ENCODE measurements at regions not wholly inside any gene's neighbourhood (a gene's known extent, or its start where the extent isn't known, plus 50 kb on each side); places are given as distances from the start of the nearest gene placed in this dataset.
"Not testable (repeated sequence)": the region's sequence is repeated elsewhere in the genome, so short reads cannot be mapped to it uniquely, and the experiment has no call there.

DNA sequence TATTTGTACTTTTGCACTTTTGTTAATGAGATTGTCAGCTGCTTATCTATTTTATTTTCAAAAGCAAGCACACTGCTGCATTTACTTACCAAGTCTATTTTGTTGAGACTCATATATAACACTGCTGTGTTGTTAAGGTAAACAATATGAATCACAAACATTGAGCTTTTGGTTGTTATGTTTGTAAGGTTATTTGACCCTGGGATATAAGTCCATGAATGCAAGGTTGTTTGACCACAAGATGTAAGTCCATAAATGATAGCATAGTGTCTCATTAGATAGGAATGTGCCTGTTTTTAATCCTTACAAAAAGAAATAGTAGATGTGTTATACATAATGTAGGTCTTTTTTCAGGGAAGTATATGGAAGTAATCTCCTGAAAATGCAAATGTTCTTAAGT, 845.9 kb downstream of the CDH9 start:
- no peak for DNase-seq

DNA sequence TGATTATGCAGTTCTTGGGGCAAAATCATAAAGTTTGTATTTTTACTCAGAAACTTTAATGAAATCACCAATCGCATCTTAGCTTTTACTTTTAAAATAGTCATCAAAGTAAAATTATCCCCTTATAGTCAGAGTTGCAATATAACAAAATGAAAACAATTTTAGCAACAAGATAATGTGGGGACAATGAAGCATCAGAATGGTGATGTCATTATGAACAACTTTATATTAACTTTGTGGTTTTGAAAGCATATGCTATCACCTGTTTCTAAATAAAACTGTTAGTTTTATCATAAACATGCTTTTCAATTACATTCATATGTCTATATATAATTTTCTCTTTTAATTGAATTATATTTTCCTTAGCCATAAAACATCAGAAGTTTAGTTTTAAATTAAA, 856.8 kb downstream of the CDH9 start:
- no peak for DNase-seq

DNA sequence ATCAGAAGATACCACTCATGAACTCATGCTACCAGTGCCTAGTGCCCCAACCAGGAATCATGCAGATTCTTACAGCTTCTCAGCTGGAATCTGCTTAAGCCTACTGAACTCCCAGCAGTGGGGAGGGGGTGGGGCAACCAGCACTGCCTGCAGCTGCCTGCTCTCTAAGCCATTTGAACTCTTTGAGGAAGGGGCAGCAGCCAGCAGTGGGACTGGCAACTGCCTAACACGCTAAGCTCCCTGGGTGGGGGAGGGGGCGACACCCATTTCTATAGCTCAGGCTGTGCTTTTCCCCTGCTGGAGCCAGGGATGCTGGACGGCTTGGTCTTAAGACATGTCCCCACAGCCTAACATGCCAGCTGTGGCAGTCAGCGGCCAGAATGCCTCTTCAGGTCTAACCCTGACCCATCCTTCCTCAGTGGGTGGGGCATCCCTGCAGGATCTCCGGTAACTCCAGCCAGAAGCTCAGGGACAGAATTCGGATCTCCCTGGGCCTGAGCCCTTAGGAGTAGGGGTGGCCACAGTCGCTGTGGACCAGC, 889.7 kb downstream of the CDH9 start:
- DNase-seq: no peak

DNA sequence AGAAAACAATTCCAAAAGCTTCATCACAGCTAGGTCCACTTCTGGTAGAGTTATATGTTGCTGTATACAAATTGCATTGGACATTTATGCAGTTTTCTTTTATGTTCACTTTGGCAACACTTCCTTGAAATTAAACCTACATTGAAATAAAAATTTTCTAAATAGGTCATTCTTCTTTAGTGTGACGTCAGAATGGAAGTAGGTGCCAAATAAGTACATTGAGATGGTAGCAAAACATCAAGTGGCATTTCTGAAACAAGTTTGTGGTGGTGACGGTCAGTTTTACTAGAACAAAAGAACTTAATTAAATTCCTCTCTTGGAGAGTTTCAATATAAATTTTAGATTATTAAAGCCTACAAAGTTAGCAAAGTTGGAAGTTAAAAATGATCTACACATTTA, 895.1 kb downstream of the CDH9 start:
- no peak for DNase-seq

DNA sequence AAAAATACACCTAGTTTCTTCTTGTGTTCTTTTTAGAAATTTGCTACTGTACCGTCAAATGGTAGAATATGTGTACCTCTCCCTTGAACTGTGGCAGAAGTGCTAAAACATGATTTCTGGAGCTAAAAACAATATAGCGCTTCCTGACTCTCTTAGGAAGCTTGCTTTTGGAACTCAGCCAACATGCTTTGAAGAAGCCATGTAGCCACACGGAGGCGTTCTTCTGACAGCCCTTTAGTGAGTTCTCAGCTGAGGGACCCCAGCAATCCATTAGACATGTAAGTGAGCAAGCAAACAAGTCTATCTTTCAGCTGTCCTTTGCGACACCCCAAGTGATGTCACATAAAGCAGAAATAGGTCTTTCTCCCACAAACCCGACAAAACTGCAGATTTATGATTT, 917.0 kb downstream of the CDH9 start:
- DNase-seq: peak; percentile 82 to 92

DNA sequence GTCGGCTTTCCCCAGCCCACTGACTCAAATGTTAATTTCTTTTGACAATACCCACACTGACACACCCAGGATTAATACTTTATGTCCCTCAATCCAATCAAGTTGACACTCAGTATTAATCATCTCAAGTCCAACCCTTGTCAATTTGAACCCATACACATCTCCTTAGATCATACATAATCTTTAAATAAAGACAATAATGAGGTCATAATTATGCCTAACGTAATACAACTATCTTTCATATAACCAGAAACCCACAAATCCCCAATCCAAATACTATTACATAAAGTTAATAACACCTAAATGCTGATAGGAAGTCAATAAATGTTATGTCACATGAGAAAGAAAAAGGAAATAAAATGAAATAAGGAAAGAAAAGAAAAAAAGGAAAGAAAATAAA, 934.2 kb downstream of the CDH9 start:
- no peak for DNase-seq

DNA sequence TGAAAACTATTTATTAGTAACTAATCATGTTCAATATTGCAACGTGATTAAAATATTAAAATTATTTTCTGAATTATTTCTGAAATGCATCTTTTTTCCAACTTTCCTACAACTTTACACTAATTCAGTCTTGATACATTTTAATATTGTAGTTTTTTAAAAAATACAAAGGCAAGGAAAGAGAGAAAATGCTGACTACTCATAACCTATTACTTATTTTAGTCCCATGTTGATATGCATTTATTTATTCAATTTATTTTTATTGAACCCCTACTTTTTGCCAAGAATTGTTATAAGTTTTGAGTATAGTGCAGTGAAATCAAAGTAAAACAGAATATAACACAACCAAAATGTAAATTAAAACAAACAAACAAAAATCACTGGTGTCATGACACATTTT, 978.2 kb downstream of the CDH9 start:
- DNase-seq: no peak

DNA sequence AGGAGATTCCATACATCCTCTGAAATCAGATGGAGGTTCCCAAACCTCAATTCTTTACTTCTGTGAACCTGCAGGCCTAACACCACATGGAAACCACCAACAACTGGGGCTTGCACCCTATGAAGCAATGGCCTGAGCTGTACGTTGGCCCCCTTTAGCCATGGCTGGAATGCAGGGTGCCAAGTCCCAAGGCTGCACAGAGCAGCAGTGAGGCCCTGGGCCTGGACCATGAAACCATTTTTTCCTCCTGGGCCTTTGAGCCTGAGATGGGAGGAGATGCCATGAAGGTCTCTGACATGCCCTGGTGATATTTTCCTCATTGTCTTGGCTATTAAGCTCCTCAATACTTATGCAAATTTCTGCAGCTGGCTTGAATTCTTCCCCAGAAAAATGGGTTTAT, 983.8 kb downstream of the CDH9 start:
- no peak for DNase-seq

DNA sequence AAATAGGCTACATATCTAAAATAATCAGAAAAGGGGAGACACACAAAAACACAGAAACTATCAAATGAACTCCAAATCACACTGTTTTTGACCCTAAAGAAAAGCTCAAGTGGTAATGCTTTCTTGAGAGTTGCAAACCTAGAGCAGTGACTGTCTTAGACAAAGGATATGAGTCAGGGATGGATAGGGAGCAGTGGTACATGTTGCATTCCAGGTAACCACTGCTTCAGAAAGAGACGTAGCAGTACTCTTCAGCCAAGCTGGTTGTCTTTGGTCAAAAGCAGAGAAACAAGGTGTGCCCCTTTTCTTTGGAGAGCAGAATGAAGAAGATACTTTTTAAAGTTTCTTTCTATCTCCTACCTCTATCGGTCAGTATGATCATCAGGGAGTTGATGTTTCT, 1003.6 kb downstream of the CDH9 start:
- DNase-seq: no peak

DNA sequence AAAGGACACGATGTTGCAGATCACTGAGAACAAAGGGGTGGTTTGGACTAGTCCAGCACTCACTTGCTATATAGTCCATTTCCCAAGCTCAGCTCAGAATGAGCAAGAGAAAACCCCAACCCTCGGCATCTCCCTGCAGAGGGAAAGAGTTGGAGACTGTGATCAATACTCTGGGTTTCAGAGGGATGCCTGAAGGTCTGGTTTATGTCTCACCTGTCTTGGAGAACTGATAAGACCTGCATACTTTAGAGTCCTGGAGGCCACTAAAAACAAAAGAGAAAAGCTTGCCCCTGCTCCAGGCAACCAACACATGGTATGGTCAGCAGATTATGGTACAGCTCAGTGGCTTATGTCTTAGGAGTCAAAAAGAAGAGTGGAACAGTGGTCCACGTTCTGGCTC, 1006.9 kb downstream of the CDH9 start:
- DNase-seq: no peak

DNA sequence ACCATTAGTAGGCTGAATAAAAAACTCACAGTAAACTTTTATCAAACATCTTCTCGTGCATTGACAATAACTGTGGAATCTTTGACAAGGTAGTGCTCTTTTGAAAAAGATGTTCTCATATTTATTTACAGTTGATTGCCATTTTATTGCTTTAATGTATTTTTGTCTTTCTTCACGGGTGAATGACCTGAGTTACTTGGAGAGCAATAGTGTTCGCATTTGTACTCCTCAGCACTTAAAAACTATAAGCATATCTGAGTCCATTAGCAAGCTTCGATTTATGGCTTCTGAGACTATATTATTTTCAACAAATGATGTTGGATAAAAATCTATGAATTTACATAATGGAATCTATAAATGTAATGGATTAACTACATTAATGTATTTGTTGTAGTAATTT, 1012.3 kb downstream of the CDH9 start:
- no peak for DNase-seq

DNA sequence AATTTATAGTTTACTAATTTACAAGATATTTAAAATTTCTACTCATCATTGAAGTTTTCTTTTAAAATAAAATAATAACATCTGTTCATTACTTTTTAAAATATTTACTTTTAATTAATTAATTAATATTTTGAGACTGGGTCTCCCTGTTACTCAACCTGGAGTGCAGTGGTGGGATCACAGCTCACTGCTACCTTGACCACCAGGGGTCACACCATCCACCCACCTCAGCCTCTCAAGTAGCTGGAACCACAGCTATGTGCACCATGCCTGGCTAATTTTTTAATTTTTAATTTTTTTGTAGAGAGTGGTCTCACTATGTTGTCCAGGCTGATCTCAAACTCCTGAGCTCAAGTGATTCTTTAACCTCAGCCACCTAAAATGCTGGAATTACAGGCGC, 1013.6 kb downstream of the CDH9 start:
- DNase-seq: peak in 1 of 2 experiments; percentile 17

DNA sequence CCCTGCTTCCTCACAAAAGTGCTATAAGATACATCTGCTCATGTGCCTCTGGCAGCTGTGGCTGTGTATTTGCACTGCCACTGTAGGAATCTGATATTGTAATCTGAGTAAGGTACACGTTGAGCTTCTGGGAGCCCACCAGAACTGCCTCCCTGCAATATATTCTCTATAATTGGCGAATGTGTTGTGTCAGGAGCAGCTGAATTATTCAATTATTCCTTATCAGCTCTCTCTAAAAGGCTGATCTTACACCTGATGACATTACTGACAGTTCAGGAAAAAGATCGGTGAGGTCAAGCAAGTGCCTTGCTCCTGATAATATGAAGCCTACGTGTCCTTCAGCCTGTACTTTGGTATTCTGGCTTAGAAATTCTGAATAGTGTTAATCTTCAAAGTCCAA, 1015.0 kb downstream of the CDH9 start:
- DNase-seq: peak in 1 of 2 experiments; percentile 18

DNA sequence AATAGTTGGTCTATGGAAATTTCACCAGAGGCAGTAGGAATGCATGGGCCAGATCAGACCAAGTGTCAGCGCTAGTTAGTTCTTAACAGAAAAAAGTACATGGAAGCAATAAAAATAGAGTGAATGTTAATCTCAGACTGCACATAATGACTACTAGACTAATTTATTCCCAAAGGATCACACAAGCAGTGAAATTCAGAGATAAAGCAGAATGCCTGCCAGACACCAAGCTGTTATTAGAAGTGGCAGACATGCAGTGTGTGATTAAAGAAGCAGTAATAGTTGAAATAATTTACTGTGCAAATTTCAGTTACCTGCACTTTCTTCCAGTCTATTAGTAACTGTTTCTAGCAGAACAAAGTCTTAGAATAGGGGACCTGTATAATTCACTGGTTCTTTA, 1024.2 kb downstream of the CDH9 start:
- no peak for DNase-seq

DNA sequence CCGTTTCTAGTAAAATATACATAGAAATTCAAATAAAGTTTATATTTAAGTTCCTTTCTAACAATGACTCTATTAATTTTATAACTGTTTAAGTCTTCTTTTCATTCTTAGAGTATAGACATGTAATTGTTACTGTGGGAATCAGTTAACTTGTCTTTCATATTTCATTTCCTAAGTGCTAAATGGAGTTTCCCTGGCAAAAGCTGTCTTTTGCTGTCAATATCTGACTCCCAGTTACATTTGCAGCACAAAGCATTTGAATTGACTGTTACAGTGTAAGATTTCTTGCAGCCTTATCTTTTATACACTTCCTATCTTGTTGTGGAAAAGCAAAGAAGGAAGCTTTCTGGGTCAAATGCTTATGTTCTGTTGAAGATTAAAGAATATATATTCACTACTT, 1026.3 kb downstream of the CDH9 start:
- no peak for DNase-seq

DNA sequence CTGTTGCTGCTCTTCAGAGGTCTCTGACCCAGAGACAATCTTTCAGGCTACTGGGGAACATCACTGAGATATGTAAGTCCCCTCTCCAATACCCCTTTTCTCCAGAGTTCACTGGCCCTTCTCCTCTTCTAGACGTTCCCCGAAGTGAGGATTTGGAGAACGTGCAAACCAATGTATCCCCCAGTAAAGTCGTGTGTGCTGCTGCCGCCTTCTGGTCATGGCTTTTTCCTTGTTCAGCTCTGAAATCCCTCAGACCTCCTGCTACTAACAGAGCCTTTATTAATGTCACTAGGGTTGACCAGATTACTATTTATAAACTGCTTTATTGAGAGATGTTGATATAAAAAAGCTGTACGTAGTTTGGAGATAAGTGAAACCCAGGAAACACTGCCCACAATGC, 1028.6 kb downstream of the CDH9 start:
- DNase-seq: no peak

DNA sequence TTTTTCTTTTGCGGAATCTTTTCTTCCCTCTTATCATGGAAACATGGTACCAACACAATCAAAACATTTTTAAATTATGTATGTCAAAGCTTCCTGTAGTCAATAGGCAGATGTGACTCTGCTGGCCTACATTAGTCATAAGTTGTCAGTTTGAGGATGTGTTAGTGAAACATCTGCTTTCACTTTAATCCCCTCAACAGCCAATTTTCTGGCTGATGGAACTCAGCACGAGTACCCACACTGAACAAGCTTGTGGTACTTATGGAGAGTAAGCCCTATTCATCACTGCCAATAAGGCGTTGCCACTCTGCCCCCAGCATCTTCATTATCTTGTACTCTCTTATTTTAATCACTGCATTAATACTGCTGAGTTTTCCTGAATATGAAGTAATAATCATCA, 1034.4 kb downstream of the CDH9 start:
- peak in 1 of 2 experiments; percentile 11 for DNase-seq

DNA sequence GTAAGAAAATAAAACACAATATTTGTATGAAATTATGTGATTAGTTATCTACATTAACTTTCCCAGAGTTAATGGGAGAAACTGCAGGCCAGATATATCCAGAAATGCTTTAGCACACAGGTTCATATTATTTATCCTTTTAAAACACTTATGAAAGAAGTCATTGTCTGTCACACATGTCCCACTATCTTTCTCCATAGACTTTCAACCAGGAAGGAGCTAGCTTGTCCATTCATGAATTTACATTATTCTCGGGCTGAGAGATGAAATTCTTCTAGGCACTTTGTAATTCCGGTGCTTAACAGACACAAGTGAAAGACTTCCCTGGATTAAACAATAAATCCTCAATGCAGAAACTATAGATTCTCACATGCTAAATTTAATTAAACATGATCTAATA, 1043.2 kb downstream of the CDH9 start:
- no peak for DNase-seq

DNA sequence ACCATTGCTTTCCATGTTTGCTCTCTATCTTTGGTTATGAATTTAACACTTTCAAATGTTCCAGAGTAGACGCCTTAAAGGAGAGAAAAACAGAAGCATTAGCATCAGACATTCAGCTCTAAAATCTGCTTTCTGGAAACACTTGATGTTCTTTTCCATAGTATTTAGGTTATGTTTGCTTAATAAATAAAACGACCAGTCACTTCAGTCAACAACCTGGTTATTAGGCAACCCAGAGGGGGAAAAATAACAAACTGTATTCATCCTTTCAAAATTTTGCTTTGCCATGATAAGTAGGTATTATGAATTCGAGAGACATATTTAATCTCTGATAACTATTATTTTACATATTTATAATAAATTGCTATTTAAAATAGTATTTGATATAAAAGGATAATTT, 1044.7 kb downstream of the CDH9 start:
- DNase-seq: no peak

DNA sequence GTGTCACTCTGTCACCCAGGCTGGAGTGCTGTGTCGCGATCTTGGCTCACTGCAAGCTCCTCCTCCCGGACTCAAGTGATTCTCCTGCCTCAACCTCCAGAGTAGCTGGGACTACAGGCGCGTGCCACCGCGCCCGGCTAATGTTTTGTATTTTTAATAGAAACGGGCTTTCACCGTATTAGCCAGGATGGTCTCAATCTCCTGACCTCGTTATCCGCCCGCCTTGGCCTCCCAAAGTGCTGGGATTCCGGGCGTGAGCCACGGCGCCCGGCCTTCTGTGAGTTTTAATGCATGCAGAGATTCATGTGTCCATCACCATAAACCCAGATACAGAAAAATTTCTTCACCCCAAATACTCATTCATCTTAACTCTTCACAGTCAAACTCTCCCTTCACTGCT, 1046.7 kb downstream of the CDH9 start:
- DNase-seq: no peak

DNA sequence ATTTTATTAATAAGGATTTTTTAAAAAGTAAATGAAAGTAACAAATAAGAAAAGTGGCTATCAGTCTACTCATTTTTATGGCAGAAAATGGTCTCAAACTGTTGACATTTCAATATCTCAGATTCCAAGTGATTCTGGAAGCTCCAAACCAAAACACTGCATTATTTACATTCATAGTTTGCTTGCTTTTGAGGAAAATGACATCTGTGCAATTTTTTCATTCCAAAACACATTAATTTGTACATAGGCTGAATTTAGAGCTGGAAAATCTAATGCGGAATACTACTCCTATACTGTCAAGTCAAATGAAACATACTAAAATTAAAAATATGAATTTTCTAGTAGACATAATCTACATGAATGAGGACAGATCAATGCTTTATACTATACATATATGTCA, 1047.6 kb downstream of the CDH9 start:
- DNase-seq: no peak

DNA sequence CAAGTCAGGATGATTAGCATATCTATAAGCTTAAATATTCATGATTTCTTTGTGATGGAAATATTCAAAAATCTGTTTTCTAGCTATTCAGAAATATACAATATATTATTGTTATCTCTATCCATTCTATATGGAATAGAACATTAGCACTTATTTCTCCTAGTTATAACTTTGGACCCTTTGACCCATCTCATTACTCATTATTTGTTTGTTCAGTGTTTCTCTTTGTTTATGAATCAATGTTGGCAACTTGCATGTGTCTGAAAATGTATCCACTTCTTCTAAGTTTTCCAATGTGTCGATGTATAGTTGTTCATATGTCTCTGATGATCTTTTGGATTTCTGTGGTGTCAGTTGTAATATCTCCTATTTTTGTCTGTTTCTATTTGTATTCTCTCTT, 1059.3 kb downstream of the CDH9 start:
- DNase-seq: no peak

DNA sequence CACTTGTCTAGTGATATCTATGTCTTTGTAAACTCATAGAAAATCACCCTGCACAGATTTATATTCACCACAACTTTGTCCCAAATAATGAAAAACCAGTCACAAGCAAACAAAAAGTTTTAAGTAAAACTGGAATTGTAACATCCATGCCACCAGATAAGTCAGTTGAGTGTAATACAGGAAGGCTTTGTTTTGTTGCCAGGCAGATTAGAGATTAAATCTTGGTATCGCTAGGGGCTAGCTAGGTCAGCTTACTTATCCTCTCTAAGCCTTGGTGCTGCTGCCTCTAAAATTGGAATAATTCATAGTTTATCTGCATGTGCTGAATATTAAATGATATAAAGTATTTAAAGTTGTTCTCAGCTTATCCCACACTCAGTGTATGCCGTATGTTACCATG, 1062.5 kb downstream of the CDH9 start:
- no peak for DNase-seq

DNA sequence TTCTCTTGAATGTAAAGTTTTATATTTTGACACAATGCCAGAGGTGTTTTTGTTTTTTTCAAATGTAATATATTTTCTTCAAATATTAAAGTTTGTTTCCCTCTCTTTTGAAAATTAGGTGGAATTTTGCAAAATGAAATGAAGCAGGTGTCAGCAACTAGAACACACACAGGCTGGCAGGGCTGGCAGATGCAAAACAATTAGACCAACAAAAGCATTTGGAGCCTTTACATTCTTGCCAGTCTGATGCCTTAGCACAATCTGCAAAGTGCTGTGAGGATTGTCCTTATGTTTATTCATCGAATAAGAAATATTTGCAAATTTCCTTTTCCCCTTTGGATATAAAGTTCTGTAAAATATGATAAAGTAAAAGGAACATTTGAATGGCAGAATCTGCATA, 1063.9 kb downstream of the CDH9 start:
- no peak for DNase-seq

DNA sequence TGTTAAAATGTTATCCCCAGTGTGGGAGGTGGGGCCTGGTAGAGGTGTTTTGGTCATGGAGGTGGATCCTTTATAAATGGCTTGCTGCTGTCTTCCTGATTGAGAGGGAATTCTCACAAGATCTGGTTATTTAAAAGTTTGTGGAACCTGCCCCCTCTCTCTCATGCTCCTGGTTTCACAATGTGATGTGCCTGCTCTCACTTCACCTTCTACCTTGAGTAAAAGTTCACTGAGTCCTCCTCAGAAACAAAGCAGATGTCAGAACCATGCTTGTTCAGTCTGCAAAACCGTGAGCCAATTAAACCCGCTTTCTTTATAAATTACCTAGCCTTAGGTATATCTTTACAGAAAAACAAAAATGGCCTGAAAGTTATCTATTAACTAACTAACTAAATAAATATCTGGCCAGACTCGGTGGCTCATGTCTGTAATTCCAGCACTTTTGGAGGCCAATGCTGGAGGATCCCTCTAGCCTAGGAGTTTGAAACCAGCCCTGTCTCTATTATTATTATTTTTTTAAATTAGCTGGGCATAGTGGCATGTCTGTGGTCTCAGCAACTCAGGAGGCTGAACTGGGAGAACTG, 1067.4 kb downstream of the CDH9 start:
- no peak for DNase-seq

DNA sequence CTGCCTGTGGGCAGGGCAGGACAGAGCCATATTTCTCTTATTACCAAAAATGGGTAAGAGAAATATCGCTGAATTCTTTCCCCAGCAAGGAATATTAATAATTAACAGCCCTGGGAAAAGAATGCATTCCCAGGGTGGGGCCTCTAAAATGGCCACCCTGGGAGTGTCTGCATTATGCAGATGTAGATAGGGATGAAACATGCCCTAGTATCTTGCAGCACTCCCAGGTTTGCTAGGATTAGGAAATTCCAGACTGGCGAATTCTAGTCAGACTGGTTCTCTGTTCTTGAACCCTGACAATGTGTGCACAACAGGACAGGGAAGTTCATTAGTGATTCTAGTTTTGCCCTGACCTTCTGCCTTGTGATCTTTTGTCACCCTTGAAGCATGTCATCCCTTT, 1069.3 kb downstream of the CDH9 start:
- DNase-seq: not testable (repeated sequence)

All from SHP77 (cell line).